Loucy (cell line): ENCODE measurements at regions not wholly inside any gene's neighbourhood (a gene's known extent, or its start where the extent isn't known, plus 50 kb on each side); places are given as distances from the start of the nearest gene placed in this dataset.

Experiments
- CTCF ChIP-seq: fragments of 200-600 bp; sonication (generic); conservative IDR thresholded peaks from 2 replicates; pipeline ENCODE4 v1.5.1; 2014; ENCODE audit warnings: mild to moderate bottlenecking, antibody characterized with exemption, low read length
- EZH2phosphoT487 ChIP-seq: fragments of 200-600 bp; IDR thresholded peaks from 2 replicates; pipeline ENCODE4 v1.6.1; 2018; ENCODE audit warnings: antibody characterized with exemption, mild to moderate bottlenecking, moderate library complexity, borderline replicate concordance

GRCh38 chr15:61380270-61380669, 151.2 kb upstream of the RORA start:
- TF ChIP-seq CTCF: no peak
- no peak for TF ChIP-seq EZH2phosphoT487
